ENCODE measurements at regions not wholly inside any gene's neighbourhood (a gene's known extent, or its start where the extent isn't known, plus 50 kb on each side); places are given as distances from the start of the nearest gene placed in this dataset.

- Histone ChIP-seq H3K36me3 (ENCODE audit: insufficient read depth, low read length) (no peaks in the 10 kb centered on the region), H2AFZ (ENCODE audit: low read length) (no peak overlapping the region), H3K27me3 (ENCODE audit: insufficient read depth, low read length, poor library complexity, severe bottlenecking) (no peaks in the 10 kb centered on the region), H3F3A (ENCODE audit: low read depth) (no peaks in the 10 kb centered on the region), H3K9ac (ENCODE audit: low read depth, low read length, poor library complexity, severe bottlenecking) (no peak overlapping the region), H3K79me2 (ENCODE audit: insufficient read depth, low read length) (no peaks in the 10 kb centered on the region), H4K20me1 (ENCODE audit: insufficient read depth, low read length, poor library complexity, severe bottlenecking) (no peaks in the 10 kb centered on the region), H3K4me2 (ENCODE audit: low read depth, low read length, poor library complexity, severe bottlenecking) (no peak overlapping the region), H3K9me3 (ENCODE audit: insufficient read depth, low read depth, low read length) (no peaks in the 10 kb centered on the region), H3K4me1 (ENCODE audit: insufficient read depth, low read length, poor library complexity, severe bottlenecking) (no peaks in the 10 kb centered on the region), H3K4me3 (ENCODE audit: low read length, poor library complexity, severe bottlenecking) (no peak overlapping the region), H3K9me2 (replicated peaks; ENCODE audit: low read depth, low read length) (no peaks in the 10 kb centered on the region)
- TF ChIP-seq CTCF (conservative IDR thresholded peaks at IDR 0.05; ENCODE audit: low read length), result no peak
- no peak for TF ChIP-seq EZH2phosphoT487 (IDR thresholded peaks at IDR 0.05; ENCODE audit: borderline replicate concordance)
These were observed 55.7 kb upstream of the OR5AN1 start for GRCh38 chr11:59302991-59303390.

- no peaks in the 10 kb centered on the region for H3K9me2 ChIP-seq (replicated peaks; ENCODE audit: low read depth, low read length)
- no peaks in the 10 kb centered on the region for H3K79me2 ChIP-seq (ENCODE audit: insufficient read depth, low read length)
- H3K36me3 ChIP-seq (ENCODE audit: insufficient read depth, low read length), result no peaks in the 10 kb centered on the region
- no peak overlapping the region for H2AFZ ChIP-seq (ENCODE audit: low read length)
- H3K4me3 ChIP-seq (ENCODE audit: low read length, poor library complexity, severe bottlenecking), result no peak overlapping the region
- no peak for TF ChIP-seq EZH2phosphoT487 (IDR thresholded peaks at IDR 0.05; ENCODE audit: borderline replicate concordance)
- no peak for TF ChIP-seq CTCF (conservative IDR thresholded peaks at IDR 0.05; ENCODE audit: low read length)
- H3K4me1 ChIP-seq (ENCODE audit: insufficient read depth, low read length, poor library complexity, severe bottlenecking), result no peaks in the 10 kb centered on the region
- no peaks in the 10 kb centered on the region for H3K27me3 ChIP-seq (ENCODE audit: insufficient read depth, low read length, poor library complexity, severe bottlenecking)
- H3K9ac ChIP-seq (ENCODE audit: low read depth, low read length, poor library complexity, severe bottlenecking), result no peak overlapping the region
- H3K4me2 ChIP-seq (ENCODE audit: low read depth, low read length, poor library complexity, severe bottlenecking), result no peak overlapping the region
- no peaks in the 10 kb centered on the region for H3K9me3 ChIP-seq (ENCODE audit: insufficient read depth, low read depth, low read length)
- H3F3A ChIP-seq (ENCODE audit: low read depth), result no peaks in the 10 kb centered on the region
- no peaks in the 10 kb centered on the region for H4K20me1 ChIP-seq (ENCODE audit: insufficient read depth, low read length, poor library complexity, severe bottlenecking)
These were observed 63.3 kb upstream of the OR5AN1 start for GRCh38 chr11:59295435-59295834.

- no peaks in the 10 kb centered on the region for H3K9me2 ChIP-seq (replicated peaks; ENCODE audit: low read depth, low read length)
- H3K9ac ChIP-seq (ENCODE audit: low read depth, low read length, poor library complexity, severe bottlenecking), result no peak overlapping the region
- H2AFZ ChIP-seq (ENCODE audit: low read length), result no peak overlapping the region
- H3K4me3 ChIP-seq (ENCODE audit: low read length, poor library complexity, severe bottlenecking), result no peak overlapping the region
- no peaks in the 10 kb centered on the region for H3K9me3 ChIP-seq (ENCODE audit: insufficient read depth, low read depth, low read length)
- no peaks in the 10 kb centered on the region for H3K36me3 ChIP-seq (ENCODE audit: insufficient read depth, low read length)
- TF ChIP-seq CTCF (conservative IDR thresholded peaks at IDR 0.05; ENCODE audit: low read length) (no peak), EZH2phosphoT487 (IDR thresholded peaks at IDR 0.05; ENCODE audit: borderline replicate concordance) (no peak)
- H4K20me1 ChIP-seq (ENCODE audit: insufficient read depth, low read length, poor library complexity, severe bottlenecking), result no peaks in the 10 kb centered on the region
- no peaks in the 10 kb centered on the region for H3F3A ChIP-seq (ENCODE audit: low read depth)
- no peaks in the 10 kb centered on the region for H3K4me1 ChIP-seq (ENCODE audit: insufficient read depth, low read length, poor library complexity, severe bottlenecking)
- H3K4me2 ChIP-seq (ENCODE audit: low read depth, low read length, poor library complexity, severe bottlenecking), result no peak overlapping the region
- H3K27me3 ChIP-seq (ENCODE audit: insufficient read depth, low read length, poor library complexity, severe bottlenecking), result no peaks in the 10 kb centered on the region
- no peaks in the 10 kb centered on the region for H3K79me2 ChIP-seq (ENCODE audit: insufficient read depth, low read length)
These were observed 66.1 kb upstream of the OR5AN1 start for GRCh38 chr11:59292611-59293010.

Data from Loucy (cell line).